Stomach (tissue), 4 donors: ENCODE measurements at regions not wholly inside any gene's neighbourhood (a gene's known extent, or its start where the extent isn't known, plus 50 kb on each side); places are given as distances from the start of the nearest gene placed in this dataset.

Experiments
- EP300 ChIP-seq: sonication (generic); formaldehyde crosslinking; IDR thresholded peaks from one replicate; pipeline ENCODE4 v1.6.1; 2017; ENCODE audit warnings: antibody characterized with exemption
- POLR2A ChIP-seq, 4 donors: fragments of 450-650 bp; IDR thresholded peaks; one replicate each; pipeline ENCODE4 v1.6.1; 2016; ENCODE audit warnings: antibody characterized with exemption in 4 of 4, control low read depth in 2 of 4, mild to moderate bottlenecking in 1 of 4, moderate library complexity in 1 of 4
- POLR2AphosphoS5 ChIP-seq, 3 donors: sonication (generic); formaldehyde crosslinking; IDR thresholded peaks; one replicate each; pipeline ENCODE4 v1.6.1; 2016; ENCODE audit warnings: antibody characterized with exemption in 3 of 3
- TF ChIP-seq, protein P1 (sequence below), 7 experiments: fragments of 450-650 bp in 4 of 7; fragments of 200-600 bp in 3 of 7; sonication (generic) in 3 of 7; IDR thresholded peaks; one replicate each; pipeline ENCODE4 v1.5.1; 2016 to 2019; ENCODE audit warnings: antibody characterized with exemption in 7 of 7, control low read depth in 2 of 7, mild to moderate bottlenecking in 1 of 7

DNA sequence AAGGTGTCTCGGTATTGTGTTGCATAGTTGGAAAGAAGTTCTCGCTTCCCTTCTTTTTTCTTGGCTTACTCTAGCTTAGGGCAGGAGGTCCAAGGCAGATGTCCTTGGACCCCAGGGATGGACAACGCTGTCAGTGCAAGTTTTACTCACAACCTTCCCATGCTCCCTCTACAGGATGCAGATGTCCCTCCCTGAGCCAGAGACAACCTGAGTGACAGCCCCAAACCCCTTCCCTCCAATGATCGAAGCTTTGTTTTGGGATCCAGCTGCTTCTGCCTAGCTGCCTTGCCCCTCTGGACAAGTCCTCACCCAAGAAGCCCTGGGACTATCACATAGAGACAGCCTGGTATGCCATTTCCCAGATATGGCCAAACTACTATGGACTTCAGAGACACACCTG lies 112.0 kb upstream of the RAP1B start:
- TF ChIP-seq, protein P1, sequence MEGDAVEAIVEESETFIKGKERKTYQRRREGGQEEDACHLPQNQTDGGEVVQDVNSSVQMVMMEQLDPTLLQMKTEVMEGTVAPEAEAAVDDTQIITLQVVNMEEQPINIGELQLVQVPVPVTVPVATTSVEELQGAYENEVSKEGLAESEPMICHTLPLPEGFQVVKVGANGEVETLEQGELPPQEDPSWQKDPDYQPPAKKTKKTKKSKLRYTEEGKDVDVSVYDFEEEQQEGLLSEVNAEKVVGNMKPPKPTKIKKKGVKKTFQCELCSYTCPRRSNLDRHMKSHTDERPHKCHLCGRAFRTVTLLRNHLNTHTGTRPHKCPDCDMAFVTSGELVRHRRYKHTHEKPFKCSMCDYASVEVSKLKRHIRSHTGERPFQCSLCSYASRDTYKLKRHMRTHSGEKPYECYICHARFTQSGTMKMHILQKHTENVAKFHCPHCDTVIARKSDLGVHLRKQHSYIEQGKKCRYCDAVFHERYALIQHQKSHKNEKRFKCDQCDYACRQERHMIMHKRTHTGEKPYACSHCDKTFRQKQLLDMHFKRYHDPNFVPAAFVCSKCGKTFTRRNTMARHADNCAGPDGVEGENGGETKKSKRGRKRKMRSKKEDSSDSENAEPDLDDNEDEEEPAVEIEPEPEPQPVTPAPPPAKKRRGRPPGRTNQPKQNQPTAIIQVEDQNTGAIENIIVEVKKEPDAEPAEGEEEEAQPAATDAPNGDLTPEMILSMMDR (IDR thresholded peaks at IDR 0.05) = no peak
- TF ChIP-seq EP300 (no peak), POLR2A (IDR thresholded peaks at IDR 0.05) (no peak), POLR2AphosphoS5 (IDR thresholded peaks at IDR 0.05) (no peak)
